ENCODE measurements at regions not wholly inside any gene's neighbourhood (a gene's known extent, or its start where the extent isn't known, plus 50 kb on each side); places are given as distances from the start of the nearest gene placed in this dataset.

- TF ChIP-seq, protein P1, sequence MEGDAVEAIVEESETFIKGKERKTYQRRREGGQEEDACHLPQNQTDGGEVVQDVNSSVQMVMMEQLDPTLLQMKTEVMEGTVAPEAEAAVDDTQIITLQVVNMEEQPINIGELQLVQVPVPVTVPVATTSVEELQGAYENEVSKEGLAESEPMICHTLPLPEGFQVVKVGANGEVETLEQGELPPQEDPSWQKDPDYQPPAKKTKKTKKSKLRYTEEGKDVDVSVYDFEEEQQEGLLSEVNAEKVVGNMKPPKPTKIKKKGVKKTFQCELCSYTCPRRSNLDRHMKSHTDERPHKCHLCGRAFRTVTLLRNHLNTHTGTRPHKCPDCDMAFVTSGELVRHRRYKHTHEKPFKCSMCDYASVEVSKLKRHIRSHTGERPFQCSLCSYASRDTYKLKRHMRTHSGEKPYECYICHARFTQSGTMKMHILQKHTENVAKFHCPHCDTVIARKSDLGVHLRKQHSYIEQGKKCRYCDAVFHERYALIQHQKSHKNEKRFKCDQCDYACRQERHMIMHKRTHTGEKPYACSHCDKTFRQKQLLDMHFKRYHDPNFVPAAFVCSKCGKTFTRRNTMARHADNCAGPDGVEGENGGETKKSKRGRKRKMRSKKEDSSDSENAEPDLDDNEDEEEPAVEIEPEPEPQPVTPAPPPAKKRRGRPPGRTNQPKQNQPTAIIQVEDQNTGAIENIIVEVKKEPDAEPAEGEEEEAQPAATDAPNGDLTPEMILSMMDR (IDR thresholded peaks at IDR 0.05), result no peak
These were observed 146.9 kb upstream of the ANK3 start for GRCh38 chr10:60536529-60537114.

DNA sequence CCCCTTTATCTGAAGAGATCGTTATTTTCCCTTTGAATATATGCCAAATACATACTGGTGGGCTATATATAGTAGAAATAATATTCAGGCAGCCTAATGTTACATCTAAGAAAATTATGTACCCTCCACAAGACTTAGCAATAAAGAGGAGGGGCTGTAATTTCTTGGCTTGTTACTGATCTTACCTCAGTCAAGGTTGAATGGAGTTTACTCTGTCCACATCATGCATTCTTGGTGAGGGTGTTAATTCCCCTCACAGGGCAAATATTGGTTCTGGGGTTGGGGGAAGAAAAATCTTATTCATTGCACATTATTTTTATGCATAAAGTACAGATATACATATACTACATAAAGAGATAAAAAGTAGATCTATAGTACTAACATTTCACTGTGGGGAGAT, 145.8 kb upstream of the ANK3 start:
- TF ChIP-seq, protein P1 (IDR thresholded peaks at IDR 0.05), result no peak

GRCh38 chr10:60534761-60535389, 145.2 kb upstream of the ANK3 start:
- TF ChIP-seq, protein P1 (IDR thresholded peaks at IDR 0.05), result no peak

DNA sequence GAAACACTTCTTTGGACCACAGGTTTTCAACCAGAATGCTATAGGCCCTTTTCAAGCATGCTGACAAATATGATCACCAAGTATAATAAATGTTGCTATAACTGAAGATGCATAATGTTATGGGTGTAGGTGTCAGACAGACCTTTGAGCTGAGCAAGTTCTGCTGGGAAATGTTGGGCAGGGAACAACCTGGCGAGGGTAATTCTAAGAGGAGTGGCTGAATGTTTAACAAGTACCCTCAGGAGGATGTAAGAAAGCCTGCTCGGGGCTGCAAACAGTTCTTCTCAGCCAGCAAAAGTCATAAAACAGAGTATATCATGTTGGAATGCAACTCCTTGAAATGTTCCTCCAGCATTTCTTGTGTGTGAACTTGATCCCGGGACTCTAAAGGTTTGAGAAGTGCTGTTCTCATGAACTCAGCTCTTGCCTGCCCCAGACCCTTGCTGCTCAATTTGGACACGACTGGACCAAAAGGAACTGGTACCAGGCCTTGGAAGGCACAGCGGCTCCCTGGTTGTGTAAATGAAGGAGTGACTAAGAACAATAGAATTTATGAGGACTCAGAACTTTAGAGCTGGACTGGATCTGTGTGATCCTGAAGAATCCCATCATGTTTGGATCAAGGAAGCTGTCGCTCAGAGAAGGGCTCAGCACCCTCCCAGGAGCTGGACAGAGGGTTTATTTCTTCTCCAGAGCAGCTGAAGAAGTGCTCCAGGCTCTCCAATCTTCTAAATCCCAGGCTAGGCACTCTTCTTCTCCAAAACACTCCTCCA, 143.2 kb upstream of the ANK3 start:
- TF ChIP-seq, protein P1 (IDR thresholded peaks at IDR 0.05), result no peak

DNA sequence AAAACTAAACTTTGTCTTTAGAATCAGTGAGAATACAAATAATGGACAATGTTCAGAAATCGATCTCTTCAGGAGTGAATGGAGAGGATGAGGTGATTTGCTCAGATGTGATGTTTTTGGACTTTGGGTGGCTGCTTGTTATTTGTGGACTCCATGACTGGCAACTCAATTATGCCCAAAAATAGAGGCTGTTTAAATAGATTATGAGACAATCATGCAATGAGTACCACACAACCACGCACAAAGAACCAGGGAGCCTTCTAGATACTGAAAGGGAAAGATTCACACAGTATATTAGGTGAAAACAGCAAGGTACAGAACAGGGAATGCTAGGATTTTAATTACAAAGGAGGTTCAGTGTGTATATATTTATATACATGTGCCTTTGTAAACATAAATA, 141.3 kb upstream of the ANK3 start:
- TF ChIP-seq, protein P1 (IDR thresholded peaks at IDR 0.05), result no peak

- TF ChIP-seq, protein P1 (IDR thresholded peaks at IDR 0.05), result no peak
These were observed 138.0 kb upstream of the ANK3 start for GRCh38 chr10:60527676-60528075.

DNA sequence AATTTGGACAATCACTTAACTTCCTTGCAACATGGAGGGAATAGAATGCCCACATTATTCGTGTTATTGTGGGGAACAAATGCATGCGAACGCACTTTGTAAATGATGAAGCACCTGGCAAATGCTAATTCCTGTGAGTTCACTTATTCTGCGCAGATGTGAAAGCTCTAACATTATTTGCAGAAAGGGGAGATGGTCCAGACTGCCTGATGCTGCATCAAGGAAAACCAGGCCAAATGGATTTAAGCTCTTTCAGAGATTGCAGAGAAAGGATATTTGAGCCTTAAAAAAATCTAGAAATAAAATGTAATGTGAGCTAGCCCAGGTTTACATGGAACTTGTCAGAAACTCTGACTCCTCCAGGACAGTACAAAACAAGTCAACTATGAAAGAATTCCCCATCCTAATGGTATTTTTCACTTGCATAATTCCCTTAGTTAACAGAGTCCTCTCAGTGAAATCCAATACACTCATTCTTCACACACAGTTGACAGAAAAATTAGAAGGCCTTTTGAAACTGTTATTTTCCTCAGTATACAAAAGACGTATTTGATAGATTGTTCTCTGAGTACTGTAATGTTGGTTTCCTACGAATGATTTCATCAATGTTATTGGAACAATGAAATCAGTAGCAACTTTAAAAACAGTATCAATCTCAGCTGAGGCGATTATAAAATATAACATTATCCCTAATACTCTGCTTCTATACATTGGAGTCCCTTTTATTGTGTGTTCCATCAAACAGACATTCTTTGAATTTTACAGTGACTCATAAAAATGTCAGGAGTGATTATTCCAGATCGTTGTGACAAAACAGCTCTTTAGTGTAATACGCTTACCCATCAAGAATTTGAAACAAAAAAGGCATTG, 136.3 kb upstream of the ANK3 start:
- TF ChIP-seq, protein P1 (IDR thresholded peaks at IDR 0.05), result no peak

Data from LNCAP (cell line).